ENCODE measurements at regions not wholly inside any gene's neighbourhood (a gene's known extent, or its start where the extent isn't known, plus 50 kb on each side); places are given as distances from the start of the nearest gene placed in this dataset.

DNA sequence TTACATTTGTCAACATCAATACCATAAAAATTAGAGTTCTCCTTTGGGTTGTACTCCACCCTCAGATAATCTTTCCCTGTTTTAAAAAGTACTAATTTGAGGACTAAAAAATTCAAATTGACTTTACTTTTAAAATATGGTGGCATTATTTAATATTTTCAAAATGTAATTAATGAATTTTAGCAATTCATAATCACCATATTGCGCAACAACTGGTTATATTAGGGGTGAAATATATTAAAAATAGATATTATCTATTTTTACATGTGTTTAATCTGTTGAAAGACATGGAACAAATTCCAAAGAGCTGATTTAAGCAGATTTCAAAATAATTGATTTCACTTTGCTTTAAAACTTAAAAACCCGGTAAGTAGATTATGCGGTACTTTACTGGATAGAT lies 236.6 kb upstream of the NOL4 start:
- Histone ChIP-seq H3K4me1 (ENCODE audit: insufficient read depth, low read length, poor library complexity, severe bottlenecking) (no peaks in the 10 kb centered on the region), H3K4me2 (ENCODE audit: low read length) (no peak overlapping the region), H3K4me3 (ENCODE audit: low read depth, low read length, poor library complexity, severe bottlenecking) (no peak overlapping the region), H3K36me3 (ENCODE audit: insufficient read depth, low read length) (no peaks in the 10 kb centered on the region), H4K20me1 (ENCODE audit: insufficient read depth, low read length) (no peaks in the 10 kb centered on the region), H3K79me2 (ENCODE audit: insufficient read depth, low read depth, low read length) (no peaks in the 10 kb centered on the region), H3K27ac (ENCODE audit: low read depth, low read length, poor library complexity, severe bottlenecking) (no peak overlapping the region), H3K9me3 (ENCODE audit: low read length) (no peaks in the 10 kb centered on the region), H2AFZ (ENCODE audit: low read length) (no peak overlapping the region), H3K9me2 (ENCODE audit: insufficient read depth, low read length) (no peaks in the 10 kb centered on the region)
- ChIA-PET POLR2A (no interaction called here), CTCF (ENCODE audit: unreplicated experiment) (no interaction called here)
- TF ChIP-seq EZH2phosphoT487 (IDR thresholded peaks at IDR 0.05; ENCODE audit: borderline replicate concordance, low read depth, low read length) (no peak), CTCF (conservative IDR thresholded peaks at IDR 0.05; ENCODE audit: low read length) (no peak)
- no peak for DNase-seq (ENCODE audit: low spot score)
- BruUV-seq (replicated peaks), result no TSS peak
- intact Hi-C loops (cut with micrococcal nuclease; ENCODE audit: unreplicated experiment), result no loop called here

DNA sequence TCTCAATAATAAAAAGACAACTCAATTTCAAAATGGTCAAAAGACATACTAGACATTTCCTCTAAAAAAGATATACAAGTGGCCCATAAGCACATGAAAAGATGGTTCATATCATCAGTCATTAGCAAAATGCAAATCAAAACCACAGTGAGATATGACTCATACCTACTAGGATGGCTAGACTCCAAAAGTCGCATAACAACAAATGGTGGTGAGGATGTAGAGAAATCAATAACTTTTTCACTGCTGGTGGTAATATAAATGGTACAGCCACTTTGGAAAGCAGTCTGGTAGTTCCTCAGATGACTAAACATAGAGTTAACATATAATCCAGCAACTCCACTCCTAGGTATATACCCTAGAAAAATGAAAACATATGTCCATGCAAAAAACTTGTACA lies 242.3 kb upstream of the NOL4 start:
- Histone ChIP-seq H3K36me3 (ENCODE audit: insufficient read depth, low read length) (no peaks in the 10 kb centered on the region), H3K4me1 (ENCODE audit: insufficient read depth, low read length, poor library complexity, severe bottlenecking) (no peaks in the 10 kb centered on the region), H3K9me2 (ENCODE audit: insufficient read depth, low read length) (no peaks in the 10 kb centered on the region), H3K9me3 (ENCODE audit: low read length) (no peaks in the 10 kb centered on the region), H3K27ac (ENCODE audit: low read depth, low read length, poor library complexity, severe bottlenecking) (no peak overlapping the region), H2AFZ (ENCODE audit: low read length) (no peak overlapping the region), H3K4me3 (ENCODE audit: low read depth, low read length, poor library complexity, severe bottlenecking) (no peak overlapping the region), H4K20me1 (ENCODE audit: insufficient read depth, low read length) (no peaks in the 10 kb centered on the region), H3K4me2 (ENCODE audit: low read length) (no peak overlapping the region), H3K79me2 (ENCODE audit: insufficient read depth, low read depth, low read length) (no peaks in the 10 kb centered on the region)
- intact Hi-C loops (cut with micrococcal nuclease; ENCODE audit: unreplicated experiment), result no loop called here
- ChIA-PET POLR2A (no interaction called here), CTCF (ENCODE audit: unreplicated experiment) (no interaction called here)
- TF ChIP-seq CTCF (conservative IDR thresholded peaks at IDR 0.05; ENCODE audit: low read length) (no peak), EZH2phosphoT487 (IDR thresholded peaks at IDR 0.05; ENCODE audit: borderline replicate concordance, low read depth, low read length) (no peak)
- no TSS peak for BruUV-seq (replicated peaks)
- no peak for DNase-seq (ENCODE audit: low spot score)

- no peak overlapping the region for H3K27ac ChIP-seq (ENCODE audit: low read depth, low read length, poor library complexity, severe bottlenecking)
- TF ChIP-seq CTCF (conservative IDR thresholded peaks at IDR 0.05; ENCODE audit: low read length), result no peak
- TF ChIP-seq EZH2phosphoT487 (IDR thresholded peaks at IDR 0.05; ENCODE audit: borderline replicate concordance, low read depth, low read length), result no peak
- no peak for DNase-seq (ENCODE audit: low spot score)
- POLR2A ChIA-PET, result no interaction called here
- H3K9me2 ChIP-seq (ENCODE audit: insufficient read depth, low read length), result no peaks in the 10 kb centered on the region
- no TSS peak for BruUV-seq (replicated peaks)
- CTCF ChIA-PET (ENCODE audit: unreplicated experiment), result no interaction called here
- no peaks in the 10 kb centered on the region for H4K20me1 ChIP-seq (ENCODE audit: insufficient read depth, low read length)
- H3K4me2 ChIP-seq (ENCODE audit: low read length), result no peak overlapping the region
- H2AFZ ChIP-seq (ENCODE audit: low read length), result no peak overlapping the region
- no peaks in the 10 kb centered on the region for H3K9me3 ChIP-seq (ENCODE audit: low read length)
- no peaks in the 10 kb centered on the region for H3K79me2 ChIP-seq (ENCODE audit: insufficient read depth, low read depth, low read length)
- no peak overlapping the region for H3K4me3 ChIP-seq (ENCODE audit: low read depth, low read length, poor library complexity, severe bottlenecking)
- H3K4me1 ChIP-seq (ENCODE audit: insufficient read depth, low read length, poor library complexity, severe bottlenecking), result no peaks in the 10 kb centered on the region
- H3K36me3 ChIP-seq (ENCODE audit: insufficient read depth, low read length), result no peaks in the 10 kb centered on the region
- intact Hi-C loops (cut with micrococcal nuclease; ENCODE audit: unreplicated experiment), result no loop called here
Observed at GRCh38 chr18:34480162-34480700, 229.9 kb upstream of the DTNA start.
